GM21529 (cell line): ENCODE measurements at regions not wholly inside any gene's neighbourhood (a gene's known extent, or its start where the extent isn't known, plus 50 kb on each side); places are given as distances from the start of the nearest gene placed in this dataset.
"Not testable (repeated sequence)": the region's sequence is repeated elsewhere in the genome, so short reads cannot be mapped to it uniquely, and the experiment has no call there.

Source experiments
- ATAC-seq: cut with Tn5 transposase; IDR thresholded peaks from one replicate; pipeline ENCODE4 v1.9.1; 2021; ENCODE audit not compliant: unreplicated experiment

- ATAC-seq = not testable (repeated sequence)
Observed at GRCh38 chr13:18322821-18323220, 858.8 kb downstream of the TUBA3C start.

- ATAC-seq = not testable (repeated sequence)
Observed at GRCh38 chr13:18319653-18320052, 862.0 kb downstream of the TUBA3C start.

- ATAC-seq = not testable (repeated sequence)
Observed at GRCh38 chr13:18303240-18303813, 878.3 kb downstream of the TUBA3C start.

- ATAC-seq = not testable (repeated sequence)
Observed at GRCh38 chr13:18300968-18301367, 880.7 kb downstream of the TUBA3C start.

GRCh38 chr13:18297359-18297758 lies 884.3 kb downstream of the TUBA3C start:
- not testable (repeated sequence) for ATAC-seq

- ATAC-seq = not testable (repeated sequence)
Observed at GRCh38 chr13:18296617-18297016, 885.0 kb downstream of the TUBA3C start.

- ATAC-seq = not testable (repeated sequence)
Observed at GRCh38 chr13:18294311-18294710, 887.3 kb downstream of the TUBA3C start.

- not testable (repeated sequence) for ATAC-seq
Observed at GRCh38 chr13:18286848-18287247, 894.8 kb downstream of the TUBA3C start.

- ATAC-seq = not testable (repeated sequence)
Observed at GRCh38 chr13:18285663-18286062, 896.0 kb downstream of the TUBA3C start.

- not testable (repeated sequence) for ATAC-seq
Observed at GRCh38 chr13:18284040-18284439, 897.6 kb downstream of the TUBA3C start.

GRCh38 chr13:18281829-18282597 lies 899.6 kb downstream of the TUBA3C start:
- ATAC-seq = not testable (repeated sequence)

GRCh38 chr13:18280904-18281828 lies 900.5 kb downstream of the TUBA3C start:
- not testable (repeated sequence) for ATAC-seq

GRCh38 chr13:18279971-18280370 lies 901.7 kb downstream of the TUBA3C start:
- ATAC-seq = not testable (repeated sequence)

GRCh38 chr13:18277372-18277771 lies 904.3 kb downstream of the TUBA3C start:
- not testable (repeated sequence) for ATAC-seq

GRCh38 chr13:18276280-18276679 lies 905.3 kb downstream of the TUBA3C start:
- ATAC-seq = not testable (repeated sequence)

- ATAC-seq = not testable (repeated sequence)
Observed at GRCh38 chr13:18273785-18274514, 907.7 kb downstream of the TUBA3C start.

GRCh38 chr13:18258801-18259419 lies 922.7 kb downstream of the TUBA3C start:
- not testable (repeated sequence) for ATAC-seq

- not testable (repeated sequence) for ATAC-seq
Observed at GRCh38 chr13:18257686-18258085, 923.9 kb downstream of the TUBA3C start.

GRCh38 chr13:18252848-18253247 lies 928.8 kb downstream of the TUBA3C start:
- not testable (repeated sequence) for ATAC-seq
